GM19239 (cell line): ENCODE measurements at regions not wholly inside any gene's neighbourhood (a gene's known extent, or its start where the extent isn't known, plus 50 kb on each side); places are given as distances from the start of the nearest gene placed in this dataset.

Experiments
- DNase-seq: peaks from one replicate; pipeline ENCODE4 v3.0.0; 2011; ENCODE audit warnings: low spot score; ENCODE audit not compliant: insufficient read length
- FAIRE-seq: peaks from 2 replicates; lab custom pipeline; 2011; peaks lifted over from hg19 to GRCh38; lab: Jason Lieb, UNC

DNA sequence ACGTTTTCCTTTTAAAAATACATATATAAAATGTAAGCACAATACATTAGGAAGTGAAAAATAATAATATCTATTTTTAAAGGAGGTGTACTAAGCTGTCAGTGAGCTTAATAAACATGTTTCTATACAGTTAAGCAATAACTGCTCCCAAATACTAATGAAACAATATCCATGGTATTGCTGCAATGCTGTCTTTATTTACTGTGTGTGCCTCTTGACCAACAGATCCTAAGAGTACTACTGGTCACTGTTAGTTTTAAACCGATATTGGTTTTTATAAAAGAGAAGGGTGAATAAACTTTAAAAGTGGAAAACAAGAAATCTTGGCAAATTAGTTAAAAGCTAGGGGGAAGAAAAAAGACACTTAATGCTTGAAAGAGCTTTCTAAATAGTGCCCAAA, 1029.0 kb downstream of the FSTL5 start:
- FAIRE-seq = no peak
- no peak for DNase-seq

DNA sequence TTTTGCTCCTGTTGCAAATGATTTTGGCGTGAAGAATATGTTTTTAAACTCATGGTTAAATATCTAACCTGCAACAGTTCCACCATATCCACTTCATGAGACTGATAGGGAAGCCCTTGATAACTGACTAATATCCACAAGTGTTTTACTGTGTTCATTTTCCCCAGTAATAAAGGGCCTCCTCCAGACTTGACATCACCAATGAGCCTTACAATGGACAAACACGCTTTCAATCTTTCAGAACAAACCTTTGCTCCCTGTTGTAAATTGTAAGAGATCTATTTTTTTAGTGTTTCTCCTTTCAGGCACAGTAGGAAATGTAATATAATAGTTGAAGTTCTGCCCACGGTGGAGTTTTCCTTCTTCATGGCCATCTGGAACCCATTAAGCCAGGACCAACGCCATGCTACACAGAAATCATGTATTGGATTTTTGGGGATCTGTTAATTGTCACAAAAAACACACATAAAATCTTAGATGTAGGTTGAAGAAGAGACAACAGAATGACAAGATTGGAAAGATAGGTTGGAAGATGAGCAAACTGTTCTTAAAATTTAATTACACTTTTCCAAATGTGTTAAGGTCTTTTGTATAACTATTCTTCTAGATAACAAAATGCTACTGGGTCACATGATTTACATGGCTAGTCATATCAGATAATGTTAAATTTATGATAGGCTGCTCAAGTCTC, 1030.1 kb downstream of the FSTL5 start:
- FAIRE-seq = peak; percentile 57
- DNase-seq = no peak

DNA sequence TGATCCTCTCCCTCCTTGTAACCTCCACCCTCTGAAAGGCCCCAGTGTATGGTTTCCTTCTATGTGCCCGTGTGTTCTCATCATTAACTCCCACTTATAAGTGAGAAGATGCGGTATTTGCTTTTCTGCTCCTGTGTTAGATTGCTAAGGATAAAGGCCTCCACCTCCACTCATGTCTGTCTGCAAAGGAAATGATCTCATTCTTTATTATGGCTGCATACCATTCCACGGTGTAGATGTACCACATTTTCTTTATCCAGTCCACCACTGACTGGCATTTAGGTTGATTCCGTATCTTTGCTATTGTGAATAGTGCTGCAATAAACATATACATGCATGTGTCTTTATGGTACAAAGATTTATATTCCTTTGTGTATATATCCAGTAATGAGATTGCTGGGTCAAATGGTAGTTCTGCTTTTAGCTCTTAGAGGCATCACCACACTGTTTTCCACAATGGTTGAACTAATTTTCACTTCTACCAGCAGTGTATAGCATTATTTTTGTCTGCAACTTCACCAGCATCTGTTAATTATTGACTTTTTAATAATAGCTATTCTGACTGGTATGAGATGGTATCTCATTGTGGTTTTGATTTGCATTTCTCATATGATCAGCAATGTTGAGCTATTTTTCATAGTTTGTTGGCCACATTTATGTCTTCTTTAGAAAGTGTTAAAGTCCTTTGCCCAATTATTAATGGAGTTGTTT, 1030.9 kb downstream of the FSTL5 start:
- no peak for DNase-seq
- peak; percentile 44 for FAIRE-seq

DNA sequence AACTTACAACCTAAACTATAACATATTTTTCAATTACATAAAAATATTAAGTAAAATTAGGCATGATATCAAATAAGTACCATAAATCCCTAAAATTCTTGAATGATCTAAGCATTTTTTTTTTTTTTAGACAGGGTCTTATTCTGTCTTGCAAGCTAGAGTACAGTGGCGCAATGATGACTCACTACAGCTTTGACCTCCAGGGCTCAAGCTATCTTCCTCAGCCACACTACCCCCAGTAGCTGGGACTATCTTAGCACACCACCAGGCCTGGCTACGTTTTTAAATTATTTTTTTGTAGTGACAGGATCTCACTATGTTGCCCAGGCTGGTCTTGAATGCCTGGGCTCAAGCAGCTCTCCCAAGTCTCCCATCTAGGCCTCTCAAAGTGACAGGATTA, 1042.3 kb downstream of the FSTL5 start:
- FAIRE-seq = no peak
- no peak for DNase-seq

DNA sequence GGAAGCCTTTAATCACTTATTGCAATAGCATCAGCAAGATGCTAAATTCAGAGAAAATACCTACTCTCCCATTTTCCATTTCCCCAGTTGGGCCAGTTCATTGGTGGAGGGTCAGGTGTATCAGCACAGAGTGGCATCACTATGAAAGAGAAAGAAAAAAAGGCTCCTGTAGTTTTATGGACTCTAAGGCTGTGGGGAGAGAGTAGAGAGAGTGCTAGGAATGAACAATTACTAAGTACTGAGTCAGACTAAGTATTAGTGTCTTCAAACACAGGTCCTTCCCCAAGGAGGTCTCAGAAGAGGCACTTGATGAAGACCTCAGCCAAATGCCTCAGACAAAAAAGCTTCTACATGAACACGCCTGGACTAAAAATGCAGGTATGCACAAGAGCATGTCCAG, 1061.9 kb downstream of the FSTL5 start:
- FAIRE-seq (no peak), DNase-seq (no peak)

DNA sequence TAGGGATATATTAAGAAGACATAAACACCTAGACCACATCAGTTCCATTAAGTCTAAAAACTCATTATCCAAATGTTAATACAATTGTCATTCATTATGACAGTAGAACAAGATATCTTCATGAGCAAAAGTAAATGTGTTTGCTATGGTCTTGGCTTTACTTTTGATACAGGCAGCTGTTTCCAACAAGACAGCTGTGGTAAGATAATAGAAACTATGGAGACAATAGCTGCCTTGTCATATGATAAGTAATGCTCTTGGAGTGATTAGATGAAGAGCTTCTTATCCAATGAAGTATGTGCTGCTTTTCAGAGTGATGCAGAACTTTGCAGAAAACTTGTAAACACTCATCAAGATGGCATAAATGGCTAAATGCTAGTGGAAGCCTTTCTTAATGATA, 1066.0 kb downstream of the FSTL5 start:
- FAIRE-seq (no peak), DNase-seq (no peak)

DNA sequence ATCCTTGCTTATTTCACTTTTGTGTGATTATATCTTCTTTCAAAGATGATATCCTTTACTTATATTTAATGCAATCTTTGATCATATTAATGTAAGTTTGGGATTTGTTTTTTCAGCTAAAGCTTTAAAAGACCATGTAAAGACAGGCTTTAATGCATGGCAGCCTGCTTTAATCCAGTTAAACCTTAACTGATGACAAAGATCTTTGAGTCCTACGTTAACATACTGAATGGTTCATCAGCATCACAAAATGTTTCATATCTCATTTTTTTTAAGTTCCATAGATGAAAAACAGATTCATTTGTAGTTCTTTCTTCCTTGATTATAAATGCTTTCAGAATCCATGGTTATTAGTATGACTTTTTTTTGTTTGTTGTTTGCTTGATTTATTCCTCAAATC, 1102.8 kb downstream of the FSTL5 start:
- DNase-seq (no peak), FAIRE-seq (no peak)
